ENCODE measurements at regions not wholly inside any gene's neighbourhood (a gene's known extent, or its start where the extent isn't known, plus 50 kb on each side); places are given as distances from the start of the nearest gene placed in this dataset.

- TF ChIP-seq CTCF (IDR thresholded peaks at IDR 0.05; ENCODE audit: poor library complexity): no peak
- TF ChIP-seq EZH2phosphoT487 (IDR thresholded peaks at IDR 0.05; ENCODE audit: low read depth, severe bottlenecking, unreplicated experiment): no peak
Measured at GRCh38 chr13:81473366-81473899, 1132.5 kb upstream of the SPRY2 start.

Data from hepatocyte (in vitro differentiated cells).